Heart left ventricle (tissue), 13 donors: ENCODE measurements at regions not wholly inside any gene's neighbourhood (a gene's known extent, or its start where the extent isn't known, plus 50 kb on each side); places are given as distances from the start of the nearest gene placed in this dataset.

Source experiments
- POLR2A ChIP-seq, 2 donors: fragments of 450-650 bp; IDR thresholded peaks; one replicate each; pipeline ENCODE4 v1.6.1; 2017; ENCODE audit warnings: antibody characterized with exemption in 2 of 2, mild to moderate bottlenecking in 2 of 2, moderate library complexity in 2 of 2
- TF ChIP-seq, protein P1 (sequence below), 12 donors: fragments of 200-600 bp; sonication (generic) in 4 of 12; IDR thresholded peaks; one replicate each; pipeline versions ENCODE4 v1.5.0 to v1.8.0; 2018 to 2022; ENCODE audit warnings: antibody characterized with exemption in 12 of 12, mild to moderate bottlenecking in 5 of 12
- donor health status: ischemic (EF 13 %, LVEDD 7.1; RV severe dilation, severe dysfunction).
- donor health status: DM: no; HTN: yes; CAD: no.
- donor health status: DM: no; HTN: no; CAD: no.
- donor health status: ischemic (EF 25% LVEDD 6.9; RV normal size, moderate dysfunction).
- donor health status: ischemic (EF 25% LVEDD 5.7; RV mildly dilated, moderate dysfunction).
- donor health status: ischemic (EF 35%, LVEDD 5.7; RV mildly dilated, moderate dysfunction).
- donor health status: nonischemic (EF 11% LVEDD 7.7; RV severe dilation, severe dysfunction).
- donor health status: DM: yes; HTN: yes; CAD: no.
- donor health status: PGD.
- donor health status: ischemic (EF 29% LVEDD 5.4; RV normal size, mild dysfunction).
- donor health status: nonischemic (EF 23%, LVEDD 6.1; RV moderate dilation, normal function).

- TF ChIP-seq, protein P1, sequence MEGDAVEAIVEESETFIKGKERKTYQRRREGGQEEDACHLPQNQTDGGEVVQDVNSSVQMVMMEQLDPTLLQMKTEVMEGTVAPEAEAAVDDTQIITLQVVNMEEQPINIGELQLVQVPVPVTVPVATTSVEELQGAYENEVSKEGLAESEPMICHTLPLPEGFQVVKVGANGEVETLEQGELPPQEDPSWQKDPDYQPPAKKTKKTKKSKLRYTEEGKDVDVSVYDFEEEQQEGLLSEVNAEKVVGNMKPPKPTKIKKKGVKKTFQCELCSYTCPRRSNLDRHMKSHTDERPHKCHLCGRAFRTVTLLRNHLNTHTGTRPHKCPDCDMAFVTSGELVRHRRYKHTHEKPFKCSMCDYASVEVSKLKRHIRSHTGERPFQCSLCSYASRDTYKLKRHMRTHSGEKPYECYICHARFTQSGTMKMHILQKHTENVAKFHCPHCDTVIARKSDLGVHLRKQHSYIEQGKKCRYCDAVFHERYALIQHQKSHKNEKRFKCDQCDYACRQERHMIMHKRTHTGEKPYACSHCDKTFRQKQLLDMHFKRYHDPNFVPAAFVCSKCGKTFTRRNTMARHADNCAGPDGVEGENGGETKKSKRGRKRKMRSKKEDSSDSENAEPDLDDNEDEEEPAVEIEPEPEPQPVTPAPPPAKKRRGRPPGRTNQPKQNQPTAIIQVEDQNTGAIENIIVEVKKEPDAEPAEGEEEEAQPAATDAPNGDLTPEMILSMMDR (IDR thresholded peaks at IDR 0.05): no peak
- TF ChIP-seq POLR2A (IDR thresholded peaks at IDR 0.05): no peak
These were observed 93.7 kb upstream of the RBBP8 start for GRCh38 chr18:22839340-22839821.
